ENCODE measurements at regions not wholly inside any gene's neighbourhood (a gene's known extent, or its start where the extent isn't known, plus 50 kb on each side); places are given as distances from the start of the nearest gene placed in this dataset.

- DNase-seq (ENCODE audit: low read depth) = peak; percentile 56
- TF ChIP-seq CTCF (IDR thresholded peaks at IDR 0.05; ENCODE audit: insufficient read depth, low read depth, low read length, missing control alignments) = no peak
- no peak overlapping the region for H3K4me3 ChIP-seq (ENCODE audit: low read length)
Observed at GRCh38 chr4:187309456-187309855, 585.8 kb upstream of the FAT1 start.

- DNase-seq (ENCODE audit: low read depth) = no peak
- TF ChIP-seq CTCF (IDR thresholded peaks at IDR 0.05; ENCODE audit: insufficient read depth, low read depth, low read length, missing control alignments) = no peak
Observed at GRCh38 chr4:187312299-187312698, 588.6 kb upstream of the FAT1 start.

GRCh38 chr4:187317799-187318198 lies 594.1 kb upstream of the FAT1 start:
- no peak for TF ChIP-seq CTCF (IDR thresholded peaks at IDR 0.05; ENCODE audit: insufficient read depth, low read depth, low read length, missing control alignments)
- no peak for DNase-seq (ENCODE audit: low read depth)
- no peak overlapping the region for H3K4me3 ChIP-seq (ENCODE audit: low read length)

More at GRCh38 chr4:187312299-187312698, 588.6 kb upstream of the FAT1 start:
- H3K4me3 ChIP-seq (ENCODE audit: low read length) = no peak overlapping the region

GRCh38 chr4:187321711-187322110 lies 598.1 kb upstream of the FAT1 start:
- no peak for DNase-seq (ENCODE audit: low read depth)
- H3K4me3 ChIP-seq (ENCODE audit: low read length) = no peak overlapping the region
- no peak for TF ChIP-seq CTCF (IDR thresholded peaks at IDR 0.05; ENCODE audit: insufficient read depth, low read depth, low read length, missing control alignments)

GRCh38 chr4:187332141-187332540 lies 608.5 kb upstream of the FAT1 start:
- no peak overlapping the region for H3K4me3 ChIP-seq (ENCODE audit: low read length)
- DNase-seq (ENCODE audit: low read depth) = no peak
- TF ChIP-seq CTCF (IDR thresholded peaks at IDR 0.05; ENCODE audit: insufficient read depth, low read depth, low read length, missing control alignments) = no peak

GRCh38 chr4:187333151-187333550 lies 609.5 kb upstream of the FAT1 start:
- no peak overlapping the region for H3K4me3 ChIP-seq (ENCODE audit: low read length)
- no peak for TF ChIP-seq CTCF (IDR thresholded peaks at IDR 0.05; ENCODE audit: insufficient read depth, low read depth, low read length, missing control alignments)
- peak; percentile 21 for DNase-seq (ENCODE audit: low read depth)

GRCh38 chr4:187335339-187335738 lies 611.7 kb upstream of the FAT1 start:
- no peak for TF ChIP-seq CTCF (IDR thresholded peaks at IDR 0.05; ENCODE audit: insufficient read depth, low read depth, low read length, missing control alignments)
- no peak for DNase-seq (ENCODE audit: low read depth)

More at GRCh38 chr4:187335339-187335738, 611.7 kb upstream of the FAT1 start:
- no peak overlapping the region for H3K4me3 ChIP-seq (ENCODE audit: low read length)
